Inflammatory macrophage treated with lipopolysaccharide for 4 hours (primary cell): ENCODE measurements at regions not wholly inside any gene's neighbourhood (a gene's known extent, or its start where the extent isn't known, plus 50 kb on each side); places are given as distances from the start of the nearest gene placed in this dataset.
"Not testable (repeated sequence)": the region's sequence is repeated elsewhere in the genome, so short reads cannot be mapped to it uniquely, and the experiment has no call there.

Experiments
- DNase-seq: peaks from one replicate; pipeline ENCODE4 v3.0.0-alpha.2; 2020

GRCh38 chr12:46084666-46085631, 94.6 kb upstream of the SCAF11 start:
- no peak for DNase-seq

- no peak for DNase-seq
Measured at GRCh38 chr12:46082490-46083200, 92.3 kb upstream of the SCAF11 start.

- DNase-seq: no peak
Measured at GRCh38 chr12:46073321-46073720, 82.9 kb upstream of the SCAF11 start.

GRCh38 chr12:46071769-46072624, 81.6 kb upstream of the SCAF11 start:
- DNase-seq: peak; percentile 72

GRCh38 chr12:46071335-46071734, 81.0 kb upstream of the SCAF11 start:
- DNase-seq: no peak

GRCh38 chr12:46067094-46067493, 76.7 kb upstream of the SCAF11 start:
- no peak for DNase-seq

GRCh38 chr12:46065412-46066166, 75.2 kb upstream of the SCAF11 start:
- DNase-seq: no peak

GRCh38 chr12:46064548-46064947, 74.2 kb upstream of the SCAF11 start:
- DNase-seq: no peak

- DNase-seq: not testable (repeated sequence)
Measured at GRCh38 chr12:46058697-46059096, 68.3 kb upstream of the SCAF11 start.

- no peak for DNase-seq
Measured at GRCh38 chr12:46050805-46051204, 60.4 kb upstream of the SCAF11 start.

GRCh38 chr12:46049665-46050064, 59.3 kb upstream of the SCAF11 start:
- no peak for DNase-seq

GRCh38 chr12:46046436-46046835, 56.1 kb upstream of the SCAF11 start:
- DNase-seq: no peak

- no peak for DNase-seq
Measured at GRCh38 chr12:46043972-46044520, 53.7 kb upstream of the SCAF11 start.
